NB4 (cell line): ENCODE measurements at regions not wholly inside any gene's neighbourhood (a gene's known extent, or its start where the extent isn't known, plus 50 kb on each side); places are given as distances from the start of the nearest gene placed in this dataset.

Source experiments
- MAX ChIP-seq: IDR thresholded peaks from 2 replicates; pipeline ENCODE4 v1.6.1; 2011; ENCODE audit warnings: low read depth, low read length
- MYC ChIP-seq: IDR thresholded peaks from 2 replicates; pipeline ENCODE4 v1.6.1; 2011; ENCODE audit warnings: low read depth, low read length
- POLR2A ChIP-seq: IDR thresholded peaks from 2 replicates; pipeline ENCODE4 v1.6.1; 2011; ENCODE audit warnings: mild to moderate bottlenecking; ENCODE audit not compliant: insufficient read length; ENCODE audit errors: extremely low read depth
- TF ChIP-seq, protein P1 (sequence below): IDR thresholded peaks from one replicate; pipeline ENCODE4 v1.5.1; 2012; ENCODE audit warnings: low read depth, low read length

DNA sequence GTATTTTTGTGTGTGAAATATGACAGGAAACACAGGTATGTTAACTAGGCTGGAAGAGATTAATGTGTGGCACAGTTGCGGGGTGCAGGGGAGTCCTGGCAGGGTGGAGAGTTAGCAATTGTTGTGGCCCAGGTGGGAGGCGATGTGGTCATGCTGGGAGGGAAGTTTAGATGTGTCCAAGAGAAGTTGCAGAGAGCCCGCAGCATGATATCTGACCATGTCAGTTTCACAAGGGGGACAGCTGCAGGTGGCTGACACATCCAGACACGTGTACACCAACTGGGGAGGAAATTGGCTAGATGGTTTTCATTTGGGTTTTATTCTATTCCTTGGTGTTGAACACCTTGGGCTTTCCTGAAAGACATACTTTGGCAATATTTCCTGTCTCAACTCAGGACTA, 172.8 kb upstream of the RGMA start:
- TF ChIP-seq MAX, result peak; percentile 93
- no peak for TF ChIP-seq POLR2A
- TF ChIP-seq, protein P1, sequence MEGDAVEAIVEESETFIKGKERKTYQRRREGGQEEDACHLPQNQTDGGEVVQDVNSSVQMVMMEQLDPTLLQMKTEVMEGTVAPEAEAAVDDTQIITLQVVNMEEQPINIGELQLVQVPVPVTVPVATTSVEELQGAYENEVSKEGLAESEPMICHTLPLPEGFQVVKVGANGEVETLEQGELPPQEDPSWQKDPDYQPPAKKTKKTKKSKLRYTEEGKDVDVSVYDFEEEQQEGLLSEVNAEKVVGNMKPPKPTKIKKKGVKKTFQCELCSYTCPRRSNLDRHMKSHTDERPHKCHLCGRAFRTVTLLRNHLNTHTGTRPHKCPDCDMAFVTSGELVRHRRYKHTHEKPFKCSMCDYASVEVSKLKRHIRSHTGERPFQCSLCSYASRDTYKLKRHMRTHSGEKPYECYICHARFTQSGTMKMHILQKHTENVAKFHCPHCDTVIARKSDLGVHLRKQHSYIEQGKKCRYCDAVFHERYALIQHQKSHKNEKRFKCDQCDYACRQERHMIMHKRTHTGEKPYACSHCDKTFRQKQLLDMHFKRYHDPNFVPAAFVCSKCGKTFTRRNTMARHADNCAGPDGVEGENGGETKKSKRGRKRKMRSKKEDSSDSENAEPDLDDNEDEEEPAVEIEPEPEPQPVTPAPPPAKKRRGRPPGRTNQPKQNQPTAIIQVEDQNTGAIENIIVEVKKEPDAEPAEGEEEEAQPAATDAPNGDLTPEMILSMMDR, result no peak
- peak; percentile 82 for TF ChIP-seq MYC
